Prostate gland (tissue), 2 donors: ENCODE measurements at regions not wholly inside any gene's neighbourhood (a gene's known extent, or its start where the extent isn't known, plus 50 kb on each side); places are given as distances from the start of the nearest gene placed in this dataset.
"Not testable (repeated sequence)": the region's sequence is repeated elsewhere in the genome, so short reads cannot be mapped to it uniquely, and the experiment has no call there.

Source experiments
- DNase-seq: peaks from one replicate; pipeline ENCODE4 v3.0.0-alpha.2; 2019; ENCODE audit warnings: low spot score
- H3K27ac ChIP-seq, 2 donors: fragments of 200-600 bp; sonication (generic); 2 replicates each; pipeline ENCODE4 v1.5.1; 2017 to 2019
- H3K27me3 ChIP-seq: fragments of 200-600 bp; sonication (generic); replicated peaks from 2 replicates; pipeline ENCODE4 v1.5.1; 2019; ENCODE audit not compliant: insufficient read depth
- H3K36me3 ChIP-seq, 2 donors: fragments of 200-600 bp; sonication (generic); 1 replicate in 1 of 2; 2 replicates in 1 of 2; pipeline versions ENCODE4 v1.5.1 to v1.8.1; 2017 to 2019
- H3K4me1 ChIP-seq: fragments of 200-600 bp; sonication (generic); replicated peaks from 2 replicates; pipeline ENCODE4 v1.5.1; 2019
- H3K4me3 ChIP-seq, 2 donors: fragments of 200-600 bp; sonication (generic); 2 replicates each; pipeline ENCODE4 v1.5.1; 2017 to 2019
- H3K9me3 ChIP-seq: fragments of 200-600 bp; sonication (generic); 2 replicates; pipeline ENCODE4 v1.5.1; 2017
- CTCF ChIP-seq, 4 experiments: fragments of 200-600 bp in 2 of 4; fragments of 450-650 bp in 2 of 4; sonication (generic) in 2 of 4; IDR thresholded peaks; 1 replicate in 3 of 4; 2 replicates in 1 of 4; pipeline ENCODE4 v1.5.1; 2016 to 2019; ENCODE audit warnings: antibody characterized with exemption in 4 of 4, mild to moderate bottlenecking in 2 of 4, moderate library complexity in 2 of 4
- POLR2A ChIP-seq: fragments of 450-650 bp; IDR thresholded peaks from one replicate; pipeline ENCODE4 v1.6.1; 2016; ENCODE audit warnings: antibody characterized with exemption, mild to moderate bottlenecking
- POLR2AphosphoS5 ChIP-seq: sonication (generic); formaldehyde crosslinking; IDR thresholded peaks from one replicate; pipeline ENCODE4 v1.6.1; 2017; ENCODE audit warnings: antibody characterized with exemption
- WGBS: methylation state at CpG from one replicate; pipeline ENCODE4 v1.1.5; 2018; 5-methylcytosine and 5-hydroxymethylcytosine counted together
- intact Hi-C: fragments of 100-400 bp; cut with DNase I; formaldehyde crosslinking; loops from one replicate; pipeline ENCODE4 v1.14.2; 2022

GRCh38 chr16:13702614-13703013, 217.3 kb upstream of the ERCC4 start:
- peak; percentile 69 for DNase-seq
- no peaks in the 10 kb centered on the region for H3K4me1 ChIP-seq
- TF ChIP-seq POLR2A = no peak
- peak; percentile 70 for TF ChIP-seq POLR2AphosphoS5
- WGBS = 35% methylated on average over 4 of the region's 4 CpGs
- no peak overlapping the region for H3K4me3 ChIP-seq
- peak overlapping the region; percentile 45 to 67 for H3K27ac ChIP-seq
- intact Hi-C loops = no loop called here
- H3K36me3 ChIP-seq = no peaks in the 10 kb centered on the region
- no peaks in the 10 kb centered on the region for H3K9me3 ChIP-seq
- H3K27me3 ChIP-seq = no peaks in the 10 kb centered on the region

GRCh38 chr16:13708347-13709120, 211.4 kb upstream of the ERCC4 start:
- TF ChIP-seq POLR2AphosphoS5 = no peak
- TF ChIP-seq CTCF (IDR thresholded peaks at IDR 0.05) = no peak
- no peak for TF ChIP-seq POLR2A
- H3K27me3 ChIP-seq = no peaks in the 10 kb centered on the region
- intact Hi-C loops = no loop called here
- no peaks in the 10 kb centered on the region for H3K36me3 ChIP-seq
- H3K9me3 ChIP-seq = no peaks in the 10 kb centered on the region
- H3K4me3 ChIP-seq = no peak overlapping the region
- no peak for DNase-seq
- no peak overlapping the region for H3K27ac ChIP-seq
- 44% methylated on average over 3 of the region's 3 CpGs for WGBS
- H3K4me1 ChIP-seq = no peaks in the 10 kb centered on the region

GRCh38 chr16:13718748-13719147, 201.2 kb upstream of the ERCC4 start:
- no peaks in the 10 kb centered on the region for H3K4me1 ChIP-seq
- H3K4me3 ChIP-seq = no peak overlapping the region
- no peak for DNase-seq
- intact Hi-C loops = no loop called here
- no peak for TF ChIP-seq POLR2A
- no peak for TF ChIP-seq POLR2AphosphoS5
- TF ChIP-seq CTCF (IDR thresholded peaks at IDR 0.05) = no peak
- no peaks in the 10 kb centered on the region for H3K9me3 ChIP-seq
- no peaks in the 10 kb centered on the region for H3K36me3 ChIP-seq
- H3K27me3 ChIP-seq = no peaks in the 10 kb centered on the region
- no peak overlapping the region for H3K27ac ChIP-seq
- 64% methylated on average over 7 of the region's 7 CpGs for WGBS

GRCh38 chr16:13727943-13728342, 192.0 kb upstream of the ERCC4 start:
- H3K4me1 ChIP-seq = no peaks in the 10 kb centered on the region
- DNase-seq = no peak
- H3K27me3 ChIP-seq = no peaks in the 10 kb centered on the region
- H3K27ac ChIP-seq = no peak overlapping the region
- no peaks in the 10 kb centered on the region for H3K9me3 ChIP-seq
- intact Hi-C loops = no loop called here
- H3K36me3 ChIP-seq = no peaks in the 10 kb centered on the region
- TF ChIP-seq POLR2A (no peak), CTCF (IDR thresholded peaks at IDR 0.05) (no peak), POLR2AphosphoS5 (no peak)
- WGBS = 56% methylated on average over 3 of the region's 3 CpGs
- H3K4me3 ChIP-seq = no peak overlapping the region

DNA sequence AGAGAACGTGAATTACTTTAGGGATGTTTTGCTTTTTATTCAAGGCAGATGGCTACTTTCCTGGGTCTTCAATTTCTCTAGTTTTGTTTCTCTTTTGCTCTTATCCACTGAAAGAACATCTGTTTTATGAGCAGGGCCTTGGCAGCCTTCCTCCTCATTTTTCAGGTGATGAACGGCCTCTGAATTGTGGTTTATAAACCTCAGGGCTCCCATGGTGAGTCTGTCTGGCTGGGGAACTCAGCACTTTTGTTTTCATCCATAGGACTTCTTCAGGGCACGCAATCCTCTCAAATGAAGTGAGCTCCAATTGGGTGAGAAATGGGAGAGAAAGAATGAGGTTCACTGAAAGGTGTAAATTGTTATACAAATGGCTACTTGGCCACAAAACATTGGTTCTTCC, 186.4 kb upstream of the ERCC4 start:
- 28% methylated on average over 3 of the region's 3 CpGs for WGBS
- intact Hi-C loops = no loop called here

GRCh38 chr16:13739621-13740373, 180.2 kb upstream of the ERCC4 start:
- DNase-seq, H3K36me3 ChIP-seq, H3K4me3 ChIP-seq, H3K4me1 ChIP-seq, intact Hi-C loops, H3K9me3 ChIP-seq, H3K27me3 ChIP-seq, H3K27ac ChIP-seq: not testable (repeated sequence)
- 84% methylated on average over 14 of the region's 14 CpGs for WGBS

More for the DNA sequence above, 186.4 kb upstream of the ERCC4 start:
- no peaks in the 10 kb centered on the region for H3K4me1 ChIP-seq
- H3K36me3 ChIP-seq = no peaks in the 10 kb centered on the region
- no peaks in the 10 kb centered on the region for H3K27me3 ChIP-seq
- DNase-seq = peak; percentile 6
- no peaks in the 10 kb centered on the region for H3K9me3 ChIP-seq
- H3K4me3 ChIP-seq = no peak overlapping the region
- TF ChIP-seq POLR2A = no peak
- no peak for TF ChIP-seq CTCF (IDR thresholded peaks at IDR 0.05)
- no peak for TF ChIP-seq POLR2AphosphoS5
- H3K27ac ChIP-seq = no peak overlapping the region
